ENCODE measurements at regions not wholly inside any gene's neighbourhood (a gene's known extent, or its start where the extent isn't known, plus 50 kb on each side); places are given as distances from the start of the nearest gene placed in this dataset.

- Histone ChIP-seq H3K4me3 (no peak overlapping the region), H3K27ac (ENCODE audit: low read depth in 1 of 2, low read length in 1 of 2) (no peak overlapping the region), H3K36me3 (ENCODE audit: control insufficient read depth in 4 of 4, insufficient read depth in 4 of 4, low read length in 4 of 4) (no peaks in the 10 kb centered on the region), H3K4me1 (ENCODE audit: control insufficient read depth in 5 of 5, insufficient read depth in 5 of 5, low read length in 5 of 5) (peaks cover 0 to 38% (median 1%) of the 10 kb centered on the region in 5 donors), H3K27me3 (ENCODE audit: control insufficient read depth in 3 of 3, insufficient read depth in 3 of 3, low read length in 2 of 3) (no peaks in the 10 kb centered on the region), H3K9me3 (ENCODE audit: control insufficient read depth in 4 of 4, insufficient read depth in 3 of 4, low read length in 3 of 4) (no peaks in the 10 kb centered on the region), H3K9ac (ENCODE audit: insufficient read depth in 1 of 2, low read length in 2 of 2) (no peak overlapping the region)
- DNase-seq = no peak
- WGBS, 2 donors = 75 to 88% methylated on average over 9 of the region's 9 CpGs
- TF ChIP-seq, protein P1, sequence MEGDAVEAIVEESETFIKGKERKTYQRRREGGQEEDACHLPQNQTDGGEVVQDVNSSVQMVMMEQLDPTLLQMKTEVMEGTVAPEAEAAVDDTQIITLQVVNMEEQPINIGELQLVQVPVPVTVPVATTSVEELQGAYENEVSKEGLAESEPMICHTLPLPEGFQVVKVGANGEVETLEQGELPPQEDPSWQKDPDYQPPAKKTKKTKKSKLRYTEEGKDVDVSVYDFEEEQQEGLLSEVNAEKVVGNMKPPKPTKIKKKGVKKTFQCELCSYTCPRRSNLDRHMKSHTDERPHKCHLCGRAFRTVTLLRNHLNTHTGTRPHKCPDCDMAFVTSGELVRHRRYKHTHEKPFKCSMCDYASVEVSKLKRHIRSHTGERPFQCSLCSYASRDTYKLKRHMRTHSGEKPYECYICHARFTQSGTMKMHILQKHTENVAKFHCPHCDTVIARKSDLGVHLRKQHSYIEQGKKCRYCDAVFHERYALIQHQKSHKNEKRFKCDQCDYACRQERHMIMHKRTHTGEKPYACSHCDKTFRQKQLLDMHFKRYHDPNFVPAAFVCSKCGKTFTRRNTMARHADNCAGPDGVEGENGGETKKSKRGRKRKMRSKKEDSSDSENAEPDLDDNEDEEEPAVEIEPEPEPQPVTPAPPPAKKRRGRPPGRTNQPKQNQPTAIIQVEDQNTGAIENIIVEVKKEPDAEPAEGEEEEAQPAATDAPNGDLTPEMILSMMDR (IDR thresholded peaks at IDR 0.05; ENCODE audit: control extremely low read depth, extremely low read depth) = no peak
- no peak for ATAC-seq (ENCODE audit: insufficient read depth, low FRiP score)
These were observed 121.9 kb upstream of the PDZRN3 start for GRCh38 chr3:73746623-73747022.

DNA sequence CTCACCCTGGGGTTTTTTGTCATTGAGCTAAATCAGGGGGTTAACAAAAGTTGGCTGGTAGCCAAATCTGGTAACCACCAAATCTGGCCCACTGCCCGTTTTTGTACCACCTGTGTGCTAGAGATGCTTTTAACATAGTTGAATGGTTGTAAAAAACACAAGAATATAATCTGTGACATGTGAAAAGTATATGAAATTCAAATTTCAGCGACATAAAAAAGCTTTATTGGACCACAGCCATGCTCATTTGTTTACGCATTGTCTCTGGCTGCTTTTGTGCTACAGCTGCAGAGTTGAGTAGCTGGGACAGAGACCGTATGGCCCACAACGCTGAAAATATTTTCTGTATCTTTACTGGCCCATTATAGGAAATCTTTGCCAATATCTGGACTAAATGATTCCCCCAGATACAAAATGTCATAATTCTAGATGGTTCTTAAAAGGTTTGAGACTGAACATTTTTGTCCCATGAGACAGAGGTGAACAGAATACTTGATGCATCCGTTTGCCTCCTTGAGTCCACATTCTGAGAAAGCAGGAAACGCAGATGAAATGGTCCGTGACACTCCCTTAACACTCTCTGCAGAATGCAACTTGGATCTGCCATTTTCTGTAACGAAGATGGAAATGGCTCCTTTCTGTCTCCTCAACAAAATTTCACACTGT is 120.9 kb upstream of the PDZRN3 start:
- peak; percentile 71 to 97 (median 94) for DNase-seq
- 61 to 76% methylated on average over 9 of the region's 9 CpGs for WGBS, 2 donors

GRCh38 chr3:73743551-73743950 is 118.8 kb upstream of the PDZRN3 start:
- 64 to 70% methylated on average over 4 of the region's 4 CpGs for WGBS, 2 donors

More for the DNA sequence above, 120.9 kb upstream of the PDZRN3 start:
- no peaks in the 10 kb centered on the region for H3K9me3 ChIP-seq (ENCODE audit: control insufficient read depth in 4 of 4, insufficient read depth in 3 of 4, low read length in 3 of 4)
- H3K4me3 ChIP-seq = no peak overlapping the region
- no peak overlapping the region for H3K27ac ChIP-seq (ENCODE audit: low read depth in 1 of 2, low read length in 1 of 2)
- H3K4me1 ChIP-seq (ENCODE audit: control insufficient read depth in 5 of 5, insufficient read depth in 5 of 5, low read length in 5 of 5) = peaks cover 0 to 38% (median 1%) of the 10 kb centered on the region in 5 donors
- no peak overlapping the region for H3K9ac ChIP-seq (ENCODE audit: insufficient read depth in 1 of 2, low read length in 2 of 2)
- ATAC-seq (ENCODE audit: insufficient read depth, low FRiP score) = no peak
- H3K27me3 ChIP-seq (ENCODE audit: control insufficient read depth in 3 of 3, insufficient read depth in 3 of 3, low read length in 2 of 3) = no peaks in the 10 kb centered on the region
- TF ChIP-seq, protein P1 (IDR thresholded peaks at IDR 0.05; ENCODE audit: control extremely low read depth, extremely low read depth) = no peak
- no peaks in the 10 kb centered on the region for H3K36me3 ChIP-seq (ENCODE audit: control insufficient read depth in 4 of 4, insufficient read depth in 4 of 4, low read length in 4 of 4)

More at GRCh38 chr3:73743551-73743950, 118.8 kb upstream of the PDZRN3 start:
- peak in 1 of 3 donors; percentile 50 for DNase-seq
- Histone ChIP-seq H3K27me3 (ENCODE audit: control insufficient read depth in 3 of 3, insufficient read depth in 3 of 3, low read length in 2 of 3) (no peaks in the 10 kb centered on the region), H3K36me3 (ENCODE audit: control insufficient read depth in 4 of 4, insufficient read depth in 4 of 4, low read length in 4 of 4) (no peaks in the 10 kb centered on the region), H3K9ac (ENCODE audit: insufficient read depth in 1 of 2, low read length in 2 of 2) (no peak overlapping the region), H3K9me3 (ENCODE audit: control insufficient read depth in 4 of 4, insufficient read depth in 3 of 4, low read length in 3 of 4) (no peaks in the 10 kb centered on the region), H3K4me3 (no peak overlapping the region), H3K4me1 (ENCODE audit: control insufficient read depth in 5 of 5, insufficient read depth in 5 of 5, low read length in 5 of 5) (peaks cover 0 to 45% (median 4%) of the 10 kb centered on the region in 5 donors), H3K27ac (ENCODE audit: low read depth in 1 of 2, low read length in 1 of 2) (no peak overlapping the region)
- TF ChIP-seq, protein P1 (IDR thresholded peaks at IDR 0.05; ENCODE audit: control extremely low read depth, extremely low read depth) = no peak
- no peak for ATAC-seq (ENCODE audit: insufficient read depth, low FRiP score)

Measured in lung (tissue), 11 donors.